Suprapubic skin (tissue), 4 donors: ENCODE measurements at regions not wholly inside any gene's neighbourhood (a gene's known extent, or its start where the extent isn't known, plus 50 kb on each side); places are given as distances from the start of the nearest gene placed in this dataset.
"Not testable (repeated sequence)": the region's sequence is repeated elsewhere in the genome, so short reads cannot be mapped to it uniquely, and the experiment has no call there.

Source experiments
- DNase-seq, 2 donors: peaks; one replicate each; pipeline ENCODE4 v3.0.0-alpha.2; 2019; ENCODE audit warnings: low spot score in 2 of 2
- H3K27ac ChIP-seq: fragments of 200-600 bp; sonication (generic); one replicate; pipeline ENCODE4 v1.5.1; 2019
- H3K27me3 ChIP-seq: fragments of 200-600 bp; sonication (generic); one replicate; pipeline ENCODE4 v1.5.1; 2019
- H3K36me3 ChIP-seq: fragments of 200-600 bp; sonication (generic); one replicate; pipeline ENCODE4 v1.5.1; 2019
- H3K4me1 ChIP-seq: fragments of 200-600 bp; sonication (generic); one replicate; pipeline ENCODE4 v1.5.1; 2019
- H3K4me3 ChIP-seq: fragments of 200-600 bp; sonication (generic); one replicate; pipeline ENCODE4 v1.5.1; 2019; ENCODE audit warnings: mild to moderate bottlenecking
- H3K9me3 ChIP-seq: fragments of 200-600 bp; sonication (generic); one replicate; pipeline ENCODE4 v1.5.1; 2019
- CTCF ChIP-seq, 2 donors: fragments of 200-600 bp in 1 of 2; fragments of 450-650 bp in 1 of 2; sonication (generic) in 1 of 2; IDR thresholded peaks; one replicate each; pipeline ENCODE4 v1.5.1; 2016 to 2019; ENCODE audit warnings: antibody characterized with exemption in 2 of 2, mild to moderate bottlenecking in 1 of 2, moderate library complexity in 1 of 2
- EP300 ChIP-seq: sonication (generic); formaldehyde crosslinking; IDR thresholded peaks from one replicate; pipeline ENCODE4 v1.6.1; 2017; ENCODE audit warnings: antibody characterized with exemption
- POLR2A ChIP-seq, 2 donors: fragments of 450-650 bp; IDR thresholded peaks; one replicate each; pipeline ENCODE4 v1.6.1; 2017; ENCODE audit warnings: antibody characterized with exemption in 2 of 2, mild to moderate bottlenecking in 2 of 2, moderate library complexity in 2 of 2
- POLR2AphosphoS5 ChIP-seq, 3 donors: sonication (generic); formaldehyde crosslinking; IDR thresholded peaks; one replicate each; pipeline ENCODE4 v1.6.1; 2017; ENCODE audit warnings: antibody characterized with exemption in 3 of 3
- WGBS: methylation state at CpG from one replicate; pipeline ENCODE4 v1.1.5; 2018; 5-methylcytosine and 5-hydroxymethylcytosine counted together

GRCh38 chr1:147103416-147104155, 68.7 kb downstream of the PRKAB2 start:
- H3K27ac ChIP-seq, H3K4me3 ChIP-seq, DNase-seq, H3K9me3 ChIP-seq, H3K36me3 ChIP-seq, H3K4me1 ChIP-seq: not testable (repeated sequence)
- 44% methylated on average over 5 of the region's 5 CpGs for WGBS
- H3K27me3 ChIP-seq = peaks cover 16% of the 10 kb centered on the region

- DNase-seq = no peak
- Histone ChIP-seq H3K27me3 (peaks cover 3% of the 10 kb centered on the region), H3K27ac (no peak overlapping the region), H3K36me3 (no peaks in the 10 kb centered on the region), H3K4me1 (no peaks in the 10 kb centered on the region), H3K9me3 (no peaks in the 10 kb centered on the region), H3K4me3 (no peak overlapping the region)
- TF ChIP-seq POLR2A (IDR thresholded peaks at IDR 0.05) (no peak), EP300 (no peak), POLR2AphosphoS5 (IDR thresholded peaks at IDR 0.05) (no peak), CTCF (IDR thresholded peaks at IDR 0.05) (no peak)
- WGBS = 79% methylated on average over 6 of the region's 6 CpGs
These were observed 73.1 kb downstream of the PRKAB2 start for GRCh38 chr1:147099192-147099591.

DNA sequence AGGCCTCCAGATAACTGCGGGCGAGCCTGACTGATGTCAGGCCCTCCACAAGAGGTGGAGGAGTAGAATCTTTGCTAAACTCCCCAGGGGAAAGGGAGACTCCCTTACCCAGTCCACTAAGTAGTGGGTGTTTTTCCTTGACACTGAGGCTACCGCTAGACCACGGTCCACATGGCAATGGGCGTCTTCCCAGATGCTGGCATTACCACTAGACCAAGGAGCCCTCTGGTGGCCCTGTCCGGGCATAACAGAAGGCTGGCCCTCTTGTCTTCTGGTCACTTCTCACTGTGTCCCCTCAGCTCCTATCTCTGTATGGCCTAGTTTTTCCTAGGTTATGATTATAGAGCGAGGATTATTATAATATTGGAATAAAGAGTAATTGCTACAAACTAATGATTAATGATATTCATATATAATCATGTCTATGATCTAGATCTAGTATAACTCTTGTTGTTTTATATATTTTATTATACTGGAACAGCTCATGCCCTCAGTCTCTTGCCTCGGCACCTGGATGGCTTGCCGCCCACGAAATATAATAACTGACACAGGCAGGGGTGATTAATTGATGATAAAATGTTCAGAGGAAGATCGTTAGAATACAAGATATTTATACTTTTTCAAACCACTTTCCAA, 73.8 kb downstream of the PRKAB2 start:
- H3K27me3 ChIP-seq = not testable (repeated sequence)
- WGBS = 72% methylated on average over 11 of the region's 11 CpGs

DNA sequence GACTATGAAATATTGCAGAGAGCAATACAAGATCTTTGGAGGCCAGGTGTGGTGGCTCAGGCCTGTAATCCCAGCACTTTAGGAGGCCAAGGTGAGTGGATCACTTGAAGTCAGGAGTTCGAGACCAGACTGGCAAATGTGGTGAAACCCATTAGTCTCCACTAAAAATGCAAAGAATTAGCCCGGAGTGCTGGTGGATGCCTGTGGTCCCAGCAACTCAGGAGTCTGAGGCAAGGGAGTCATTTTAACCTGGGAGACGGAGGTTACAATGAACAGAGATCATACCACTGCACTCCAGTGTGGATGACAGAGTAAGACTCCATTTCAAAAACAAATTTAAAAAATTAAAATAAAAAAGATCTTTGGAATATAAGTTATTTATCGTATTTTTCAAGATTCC, 76.6 kb downstream of the PRKAB2 start:
- DNase-seq = no peak
- no peak overlapping the region for H3K4me3 ChIP-seq
- 89% methylated on average over 4 of the region's 4 CpGs for WGBS
- peaks cover 8% of the 10 kb centered on the region for H3K27me3 ChIP-seq
- no peak overlapping the region for H3K27ac ChIP-seq
- H3K4me1 ChIP-seq = no peaks in the 10 kb centered on the region
- H3K9me3 ChIP-seq = no peaks in the 10 kb centered on the region
- TF ChIP-seq POLR2AphosphoS5 (IDR thresholded peaks at IDR 0.05) (no peak), CTCF (IDR thresholded peaks at IDR 0.05) (no peak), POLR2A (IDR thresholded peaks at IDR 0.05) (no peak), EP300 (no peak)
- H3K36me3 ChIP-seq = no peaks in the 10 kb centered on the region

More for the DNA sequence above, 73.8 kb downstream of the PRKAB2 start:
- not testable (repeated sequence) for H3K36me3 ChIP-seq, H3K4me1 ChIP-seq, H3K9me3 ChIP-seq, H3K4me3 ChIP-seq, DNase-seq, H3K27ac ChIP-seq
- TF ChIP-seq CTCF (IDR thresholded peaks at IDR 0.05) = peak in 1 of 2 donors; percentile 17

- no peaks in the 10 kb centered on the region for H3K36me3 ChIP-seq
- no peak overlapping the region for H3K27ac ChIP-seq
- peaks cover 9% of the 10 kb centered on the region for H3K27me3 ChIP-seq
- no peak overlapping the region for H3K4me3 ChIP-seq
- H3K9me3 ChIP-seq = no peaks in the 10 kb centered on the region
- no peak for DNase-seq
- 76% methylated on average over 2 of the region's 2 CpGs for WGBS
- TF ChIP-seq POLR2A (IDR thresholded peaks at IDR 0.05) (no peak), EP300 (no peak)
- H3K4me1 ChIP-seq = no peaks in the 10 kb centered on the region
These were observed 80.5 kb downstream of the PRKAB2 start for GRCh38 chr1:147091801-147092200.

- Histone ChIP-seq H3K27me3 (peaks cover 9% of the 10 kb centered on the region), H3K9me3 (no peaks in the 10 kb centered on the region), H3K4me1 (peaks cover 5% of the 10 kb centered on the region), H3K36me3 (no peaks in the 10 kb centered on the region), H3K4me3 (no peak overlapping the region), H3K27ac (no peak overlapping the region)
- no peak for DNase-seq
- 15% methylated on average over 4 of the region's 4 CpGs for WGBS
- TF ChIP-seq POLR2AphosphoS5 (IDR thresholded peaks at IDR 0.05) = no peak
- no peak for TF ChIP-seq CTCF (IDR thresholded peaks at IDR 0.05)
- TF ChIP-seq EP300 = no peak
- TF ChIP-seq POLR2A (IDR thresholded peaks at IDR 0.05) = no peak
These were observed 82.8 kb downstream of the PRKAB2 start for GRCh38 chr1:147089457-147089856.
